HepG2 (cell line): ENCODE measurements at regions not wholly inside any gene's neighbourhood (a gene's known extent, or its start where the extent isn't known, plus 50 kb on each side); places are given as distances from the start of the nearest gene placed in this dataset.

Source experiments
- ATAC-seq: fragments of 200-7000 bp; cut with Tn5 transposase; 3 replicates; pipeline ENCODE4 v1.9.1; 2020; ENCODE audit warnings: mild to moderate bottlenecking, moderate library complexity
- BruUV-seq: library from RNA; stranded (reverse); fragments of 400-500 nt; replicated peaks from 2 replicates; lab custom pipeline; 2021; lab: Mats Ljungman, UMichigan
- CTCF ChIA-PET: fragments of 300-600 bp; formaldehyde crosslinking; extraction: SDS; loops from one replicate; lab custom pipeline; 2021; ENCODE audit warnings: low total read pairs, inconsistent platforms, low intra/inter-chr PET ratio; lab: Yijun Ruan, JAX
- POLR2A ChIA-PET: fragments of 350-600 bp; sonication (Branson Sonifier 250); formaldehyde crosslinking; loops from one replicate; lab custom pipeline; 2020; ENCODE audit warnings: antibody characterized with exemption, inconsistent platforms; lab: Yijun Ruan, JAX
- DNase-seq: peaks from one replicate; pipeline ENCODE4 v3.0.0-alpha.2; 2015; ENCODE audit warnings: low spot score
- FAIRE-seq: peaks from 3 replicates; lab custom pipeline; 2011; peaks lifted over from hg19 to GRCh38; lab: Jason Lieb, UNC
- H2AFZ ChIP-seq: one replicate; pipeline ENCODE4 v1.6.1; 2011; ENCODE audit warnings: low read length, inconsistent platforms
- H3K27ac ChIP-seq: fragments of 300-600 bp; 3 replicates; pipeline ENCODE4 v1.8.0; 2011; ENCODE audit warnings: mixed run types, mild to moderate bottlenecking, mixed read lengths, low read length, inconsistent platforms; ENCODE audit not compliant: insufficient read depth; ENCODE audit errors: extremely low read length
- H3K27me3 ChIP-seq, 2 experiments: fragments of 200-600 bp in 1 of 2; 2 replicates in 1 of 2; 3 replicates in 1 of 2; pipeline versions ENCODE4 v1.6.0 to v1.8.0; 2011; ENCODE audit warnings: low read length in 2 of 2, mild to moderate bottlenecking in 2 of 2, moderate library complexity in 2 of 2, inconsistent platforms in 1 of 2; ENCODE audit not compliant: insufficient read depth in 2 of 2, control insufficient read depth in 1 of 2
- H3K36me3 ChIP-seq, 2 experiments: fragments of 200-600 bp in 1 of 2; replicated peaks in 1 of 2; 2 replicates in 1 of 2; 3 replicates in 1 of 2; pipeline versions ENCODE4 v1.5.1 to v1.8.0; 2011; ENCODE audit warnings: low read length in 2 of 2, inconsistent platforms in 1 of 2; ENCODE audit not compliant: insufficient read depth in 2 of 2, control insufficient read depth in 1 of 2
- H3K4me1 ChIP-seq: 2 replicates; pipeline ENCODE4 v1.5.1; 2012; ENCODE audit warnings: low read length, inconsistent platforms; ENCODE audit not compliant: insufficient read depth
- H3K4me2 ChIP-seq: 2 replicates; pipeline ENCODE4 v1.6.0; 2011; ENCODE audit warnings: low read depth, low read length, inconsistent platforms
- H3K4me3 ChIP-seq, 3 experiments: fragments of 200-600 bp in 1 of 3; sonication (generic), shearing (Covaris generic) in 1 of 3; replicated peaks in 1 of 3; 2 replicates each; pipeline ENCODE4 v1.5.1; 2011 to 2016; ENCODE audit warnings: low read length in 3 of 3, inconsistent platforms in 2 of 3, low read depth in 2 of 3, mild to moderate bottlenecking in 2 of 3, control low read depth in 1 of 3, mixed read lengths in 1 of 3; ENCODE audit not compliant: insufficient read depth in 1 of 3
- H3K79me2 ChIP-seq: one replicate; pipeline ENCODE4 v1.6.1; 2011; ENCODE audit warnings: low read length, inconsistent platforms; ENCODE audit not compliant: insufficient read depth
- H3K9ac ChIP-seq: 2 replicates; pipeline ENCODE4 v1.6.0; 2011; ENCODE audit warnings: mild to moderate bottlenecking, low read depth, low read length, inconsistent platforms; ENCODE audit not compliant: insufficient read depth
- H3K9me3 ChIP-seq: 2 replicates; pipeline ENCODE4 v1.5.1; 2012; ENCODE audit warnings: mild to moderate bottlenecking, low read length
- H4K20me1 ChIP-seq: 2 replicates; pipeline ENCODE4 v1.6.0; 2011; ENCODE audit warnings: inconsistent platforms, mild to moderate bottlenecking, low read length, moderate library complexity; ENCODE audit not compliant: insufficient read depth
- CCAR2 ChIP-seq: fragments of 200-400 bp; formaldehyde crosslinking; optimal IDR thresholded peaks from 2 replicates; pipeline ENCODE3; 2018; ENCODE audit warnings: low read depth, mild to moderate bottlenecking, low read length, moderate library complexity
- GLI4 ChIP-seq: sonication (generic); formaldehyde crosslinking; IDR thresholded peaks from 2 replicates; pipeline ENCODE4 v1.5.1; 2020; ENCODE audit warnings: missing genetic modification reagents, mild to moderate bottlenecking, moderate library complexity, borderline replicate concordance
- HMG20A ChIP-seq: IDR thresholded peaks from 2 replicates; pipeline ENCODE4 v1.6.1; 2016; ENCODE audit warnings: borderline replicate concordance
- JUND ChIP-seq: sonication (generic); formaldehyde crosslinking; IDR thresholded peaks from 2 replicates; pipeline ENCODE4 v1.8.0; 2022; ENCODE audit warnings: mild to moderate bottlenecking, missing genetic modification reagents
- POLR2AphosphoS2 ChIP-seq: IDR thresholded peaks from 2 replicates; pipeline ENCODE4 v1.6.1; 2011; ENCODE audit warnings: low read depth, low read length, improper control_type of control experiment
- RARG ChIP-seq: sonication (generic); formaldehyde crosslinking; IDR thresholded peaks from 2 replicates; pipeline ENCODE4 v1.4.0; 2020; ENCODE audit warnings: low read depth, mild to moderate bottlenecking, missing genetic modification reagents
- SKIL ChIP-seq: sonication (generic); formaldehyde crosslinking; IDR thresholded peaks from 2 replicates; pipeline ENCODE4 v1.8.0; 2022; ENCODE audit warnings: missing genetic modification reagents, mild to moderate bottlenecking, moderate library complexity, borderline replicate concordance
- TGIF2 ChIP-seq: IDR thresholded peaks from 2 replicates; pipeline ENCODE4 v1.6.1; 2016; ENCODE audit warnings: control low read depth, missing compliant biosample characterization
- THAP7 ChIP-seq: sonication (generic); formaldehyde crosslinking; IDR thresholded peaks from 2 replicates; pipeline ENCODE4 v1.8.1; 2023; ENCODE audit warnings: mild to moderate bottlenecking, missing genetic modification reagents
- ZBTB1 ChIP-seq: sonication (generic); formaldehyde crosslinking; IDR thresholded peaks from 2 replicates; pipeline ENCODE4 v1.4.0; 2020; ENCODE audit warnings: missing genetic modification reagents, borderline replicate concordance
- ZNF3 ChIP-seq: IDR thresholded peaks from 2 replicates; pipeline ENCODE4 v1.7.0; 2017; ENCODE audit warnings: inconsistent platforms
- ZNF510 ChIP-seq: sonication (generic); formaldehyde crosslinking; IDR thresholded peaks from 2 replicates; pipeline ENCODE4 v1.4.0; 2020; ENCODE audit warnings: low read depth, mild to moderate bottlenecking, missing genetic modification reagents
- ZNF530 ChIP-seq: sonication (generic); formaldehyde crosslinking; IDR thresholded peaks from 2 replicates; pipeline ENCODE4 v1.5.0; 2020; ENCODE audit warnings: low read depth, mild to moderate bottlenecking, missing genetic modification reagents
- ZNF841 ChIP-seq: sonication (generic); formaldehyde crosslinking; IDR thresholded peaks from 2 replicates; pipeline ENCODE4 v1.8.1; 2023; ENCODE audit warnings: missing genetic modification reagents, borderline replicate concordance
- WGBS: methylation state at CpG from one replicate; pipeline ENCODE4 v1.1.6; 2017; ENCODE audit warnings: low lambda C conversion rate; 5-methylcytosine and 5-hydroxymethylcytosine counted together
- in situ Hi-C: cut with HindIII; loops from 2 replicates; pipeline ENCODE4 v1.10.0; 2017; ENCODE audit warnings: low pct_unique_long_range_greater_than_20kb; ENCODE audit not compliant: extremely low pct_ligation_motif_present
- intact Hi-C: fragments of 100-400 bp; cut with micrococcal nuclease; formaldehyde crosslinking; loops from one replicate; pipeline ENCODE4 v1.10.0; 2022; ENCODE audit not compliant: unreplicated experiment

- Histone ChIP-seq H3K27me3 (peaks cover 0 to 5% of the 10 kb centered on the region in 2 experiments; a peak in 1 of 5 replicates), H3K9ac (no peak overlapping the region), H3K4me1 (no peaks in the 10 kb centered on the region), H3K27ac (no peak overlapping the region), H3K4me2 (no peak overlapping the region), H3K79me2 (no peaks in the 10 kb centered on the region), H4K20me1 (no peaks in the 10 kb centered on the region), H3K4me3 (no peak overlapping the region), H3K36me3 (no peaks in the 10 kb centered on the region), H3K9me3 (no peaks in the 10 kb centered on the region), H2AFZ (no peak overlapping the region)
- intact Hi-C loops (no loop called here), in situ Hi-C loops (no loop called here)
- ChIA-PET CTCF (no interaction called here), POLR2A (no interaction called here)
- no peak for DNase-seq
- TF ChIP-seq HMG20A (CRISPR knock-in tag) = no peak
- TF ChIP-seq THAP7 (CRISPR knock-in tag) = no peak
- no peak for TF ChIP-seq JUND (CRISPR knock-in tag)
- TF ChIP-seq SKIL (CRISPR knock-in tag) = no peak
- TF ChIP-seq GLI4 (CRISPR knock-in tag) = no peak
- no peak for TF ChIP-seq TGIF2 (CRISPR knock-in tag)
- no peak for TF ChIP-seq ZNF3 (CRISPR knock-in tag)
- no peak for TF ChIP-seq POLR2AphosphoS2
- TF ChIP-seq ZNF510 = no peak
- no peak for TF ChIP-seq RARG (CRISPR knock-in tag)
- TF ChIP-seq ZNF530 (CRISPR knock-in tag) = no peak
- no peak for TF ChIP-seq ZBTB1 (CRISPR knock-in tag)
- no peak for TF ChIP-seq ZNF841
- TF ChIP-seq CCAR2 = no peak
- WGBS = 0% methylated on average over 2 of the region's 2 CpGs
- BruUV-seq = no TSS peak
- no peak for ATAC-seq
- FAIRE-seq = no peak
Observed at GRCh38 chr3:70657454-70657853, 345.0 kb upstream of the MDFIC2 start.
